WTC11 (cell line): ENCODE measurements at regions not wholly inside any gene's neighbourhood (a gene's known extent, or its start where the extent isn't known, plus 50 kb on each side); places are given as distances from the start of the nearest gene placed in this dataset.

ENCODE experiments used
- ATAC-seq: fragments of 200-7000 bp; cut with Tn5 transposase; 2 replicates; pipeline ENCODE4 v1.10.0; 2021; ENCODE audit warnings: mild to moderate bottlenecking, moderate library complexity
- CTCF ChIA-PET: fragments of 300-600 bp; sonication (Branson Sonifier 250); formaldehyde crosslinking; loops from one replicate; lab custom pipeline; 2021; ENCODE audit warnings: antibody characterized with exemption; lab: Charles Lee
- POLR2A ChIA-PET: fragments of 350-600 bp; sonication (Branson Sonifier 250); formaldehyde crosslinking; loops from one replicate; lab custom pipeline; 2021; ENCODE audit warnings: antibody characterized with exemption; lab: Charles Lee
- DNase-seq: peaks from one replicate; pipeline ENCODE4 v3.0.0; 2021; ENCODE audit warnings: low spot score
- H3K27ac Mint-ChIP-seq: 2 replicates; pipeline ENCODE4 v1.8.0; 2021; ENCODE audit warnings: mixed read lengths
- H3K27me3 Mint-ChIP-seq: 2 replicates; pipeline ENCODE4 v1.8.0; 2021; ENCODE audit warnings: low read depth, mild to moderate bottlenecking, moderate library complexity, mixed read lengths
- H3K36me3 Mint-ChIP-seq: 2 replicates; pipeline ENCODE4 v1.8.0; 2021; ENCODE audit warnings: mixed read lengths
- H3K4me1 Mint-ChIP-seq: 2 replicates; pipeline ENCODE4 v1.8.0; 2022; ENCODE audit warnings: mixed read lengths
- H3K4me3 Mint-ChIP-seq: 2 replicates; pipeline ENCODE4 v1.8.0; 2021; ENCODE audit warnings: mild to moderate bottlenecking, moderate library complexity, mixed read lengths
- H3K9me3 Mint-ChIP-seq: 2 replicates; pipeline ENCODE4 v1.8.0; 2021; ENCODE audit warnings: mixed read lengths
- CBFB ChIP-seq: sonication (generic); formaldehyde crosslinking; IDR thresholded peaks from 2 replicates; pipeline ENCODE4 v1.8.1; 2022; ENCODE audit warnings: mild to moderate bottlenecking, low read depth, missing genetic modification reagents
- EMX1 ChIP-seq: fragments of 250-450 bp; sonication (Bioruptor Pico); IDR thresholded peaks from 2 replicates; pipeline ENCODE4 v1.8.0; 2021; ENCODE audit warnings: mild to moderate bottlenecking
- ERG ChIP-seq: fragments of 250-450 bp; sonication (Bioruptor Pico); IDR thresholded peaks from 2 replicates; pipeline ENCODE4 v1.8.0; 2021; ENCODE audit warnings: mild to moderate bottlenecking
- FOXK1 ChIP-seq: sonication (generic); formaldehyde crosslinking; IDR thresholded peaks from 2 replicates; pipeline ENCODE4 v1.8.0; 2022; ENCODE audit warnings: mild to moderate bottlenecking, moderate library complexity, missing genetic modification reagents
- GABPB1 ChIP-seq: sonication (generic); formaldehyde crosslinking; IDR thresholded peaks from 2 replicates; pipeline ENCODE4 v1.8.1; 2023; ENCODE audit warnings: mild to moderate bottlenecking, missing genetic modification reagents
- KAT7 ChIP-seq: sonication (generic); formaldehyde crosslinking; IDR thresholded peaks from 2 replicates; pipeline ENCODE4 v1.8.1; 2023; ENCODE audit warnings: missing genetic modification reagents, mild to moderate bottlenecking, borderline replicate concordance
- MYBL2 ChIP-seq: sonication (generic); formaldehyde crosslinking; IDR thresholded peaks from 2 replicates; pipeline ENCODE4 v1.8.1; 2023; ENCODE audit warnings: mild to moderate bottlenecking, moderate library complexity, missing genetic modification reagents
- NR1H2 ChIP-seq: sonication (generic); formaldehyde crosslinking; IDR thresholded peaks from 2 replicates; pipeline ENCODE4 v1.9.0; 2021; ENCODE audit warnings: mild to moderate bottlenecking, moderate library complexity, missing genetic modification reagents
- PRDM15 ChIP-seq: sonication (generic); formaldehyde crosslinking; IDR thresholded peaks from 2 replicates; pipeline ENCODE4 v1.8.0; 2022; ENCODE audit warnings: missing genetic modification reagents
- RORB ChIP-seq: fragments of 250-450 bp; sonication (Bioruptor Pico); IDR thresholded peaks from 2 replicates; pipeline ENCODE4 v1.9.0; 2021; ENCODE audit warnings: mild to moderate bottlenecking
- SP1 ChIP-seq: sonication (generic); formaldehyde crosslinking; conservative IDR thresholded peaks from 2 replicates; pipeline ENCODE4 v1.8.1; 2022; ENCODE audit warnings: missing genetic modification reagents
- TCF7 ChIP-seq: sonication (generic); formaldehyde crosslinking; IDR thresholded peaks from 2 replicates; pipeline ENCODE4 v1.8.0; 2022; ENCODE audit warnings: mild to moderate bottlenecking, low read depth, missing genetic modification reagents, moderate library complexity
- TEAD4 ChIP-seq: sonication (generic); formaldehyde crosslinking; IDR thresholded peaks from 2 replicates; pipeline ENCODE4 v1.8.0; 2022; ENCODE audit warnings: mild to moderate bottlenecking, missing genetic modification reagents
- ZNF219 ChIP-seq: sonication (generic); formaldehyde crosslinking; IDR thresholded peaks from 2 replicates; pipeline ENCODE4 v1.8.0; 2023; ENCODE audit warnings: missing genetic modification reagents, mild to moderate bottlenecking, borderline replicate concordance
- ZNF532 ChIP-seq: fragments of 250-450 bp; sonication (Bioruptor Pico); IDR thresholded peaks from 2 replicates; pipeline ENCODE4 v1.9.0; 2021; ENCODE audit warnings: mild to moderate bottlenecking, borderline replicate concordance
- TF ChIP-seq, protein P1 (sequence below): fragments of 250-450 bp; sonication (Bioruptor Pico); IDR thresholded peaks from 2 replicates; pipeline ENCODE4 v2.1.2; 2022; ENCODE audit warnings: mild to moderate bottlenecking, moderate library complexity
- TF ChIP-seq, protein P2 (sequence below): sonication (generic); formaldehyde crosslinking; IDR thresholded peaks from 2 replicates; pipeline ENCODE4 v1.8.1; 2023; ENCODE audit warnings: mild to moderate bottlenecking, missing genetic modification reagents
- TF ChIP-seq, protein P3 (sequence below): sonication (generic); formaldehyde crosslinking; IDR thresholded peaks from 2 replicates; pipeline ENCODE4 v1.8.0; 2022; ENCODE audit warnings: mild to moderate bottlenecking, missing genetic modification reagents
- TF ChIP-seq, protein P4 (sequence below): sonication (generic); formaldehyde crosslinking; IDR thresholded peaks from 2 replicates; pipeline ENCODE4 v1.8.0; 2023; ENCODE audit warnings: missing genetic modification reagents
- TF ChIP-seq, protein P5 (sequence below): sonication (generic); formaldehyde crosslinking; IDR thresholded peaks from 2 replicates; pipeline ENCODE4 v1.8.1; 2023; ENCODE audit warnings: mild to moderate bottlenecking, missing genetic modification reagents

DNA sequence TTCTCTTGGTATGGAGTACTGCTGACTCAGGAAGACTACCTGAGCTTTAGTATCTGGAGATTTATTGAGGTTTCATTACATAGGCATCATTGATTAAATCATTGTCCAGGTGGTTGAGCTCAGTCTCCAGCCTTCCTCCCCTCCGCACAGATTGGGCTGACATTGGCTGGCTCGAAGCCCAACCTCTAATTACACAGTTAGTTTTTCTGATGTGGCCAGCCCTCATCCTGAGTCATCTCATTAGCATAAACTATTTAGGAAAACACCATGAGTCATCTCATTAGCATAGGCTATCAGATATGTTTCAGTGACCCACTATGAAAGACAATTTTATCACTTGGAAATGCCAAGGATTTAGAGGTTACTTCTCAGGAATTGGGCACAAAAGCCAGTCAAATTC is 93.9 kb upstream of the ANKRD50 start (continued):
- no peak for TF ChIP-seq ZNF532 (CRISPR knock-in tag)
- TF ChIP-seq CBFB (CRISPR knock-in tag): no peak
- TF ChIP-seq RORB (CRISPR knock-in tag): no peak
- no peak for TF ChIP-seq NR1H2 (CRISPR knock-in tag)
- TF ChIP-seq, protein P1, sequence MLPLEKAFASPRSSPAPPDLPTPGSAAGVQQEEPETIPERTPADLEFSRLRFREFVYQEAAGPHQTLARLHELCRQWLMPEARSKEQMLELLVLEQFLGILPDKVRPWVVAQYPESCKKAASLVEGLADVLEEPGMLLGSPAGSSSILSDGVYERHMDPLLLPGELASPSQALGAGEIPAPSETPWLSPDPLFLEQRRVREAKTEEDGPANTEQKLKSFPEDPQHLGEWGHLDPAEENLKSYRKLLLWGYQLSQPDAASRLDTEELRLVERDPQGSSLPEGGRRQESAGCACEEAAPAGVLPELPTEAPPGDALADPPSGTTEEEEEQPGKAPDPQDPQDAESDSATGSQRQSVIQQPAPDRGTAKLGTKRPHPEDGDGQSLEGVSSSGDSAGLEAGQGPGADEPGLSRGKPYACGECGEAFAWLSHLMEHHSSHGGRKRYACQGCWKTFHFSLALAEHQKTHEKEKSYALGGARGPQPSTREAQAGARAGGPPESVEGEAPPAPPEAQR: no peak
- TF ChIP-seq, protein P2, sequence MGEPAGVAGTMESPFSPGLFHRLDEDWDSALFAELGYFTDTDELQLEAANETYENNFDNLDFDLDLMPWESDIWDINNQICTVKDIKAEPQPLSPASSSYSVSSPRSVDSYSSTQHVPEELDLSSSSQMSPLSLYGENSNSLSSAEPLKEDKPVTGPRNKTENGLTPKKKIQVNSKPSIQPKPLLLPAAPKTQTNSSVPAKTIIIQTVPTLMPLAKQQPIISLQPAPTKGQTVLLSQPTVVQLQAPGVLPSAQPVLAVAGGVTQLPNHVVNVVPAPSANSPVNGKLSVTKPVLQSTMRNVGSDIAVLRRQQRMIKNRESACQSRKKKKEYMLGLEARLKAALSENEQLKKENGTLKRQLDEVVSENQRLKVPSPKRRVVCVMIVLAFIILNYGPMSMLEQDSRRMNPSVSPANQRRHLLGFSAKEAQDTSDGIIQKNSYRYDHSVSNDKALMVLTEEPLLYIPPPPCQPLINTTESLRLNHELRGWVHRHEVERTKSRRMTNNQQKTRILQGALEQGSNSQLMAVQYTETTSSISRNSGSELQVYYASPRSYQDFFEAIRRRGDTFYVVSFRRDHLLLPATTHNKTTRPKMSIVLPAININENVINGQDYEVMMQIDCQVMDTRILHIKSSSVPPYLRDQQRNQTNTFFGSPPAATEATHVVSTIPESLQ (CRISPR knock-in tag): no peak
- TF ChIP-seq, protein P3, sequence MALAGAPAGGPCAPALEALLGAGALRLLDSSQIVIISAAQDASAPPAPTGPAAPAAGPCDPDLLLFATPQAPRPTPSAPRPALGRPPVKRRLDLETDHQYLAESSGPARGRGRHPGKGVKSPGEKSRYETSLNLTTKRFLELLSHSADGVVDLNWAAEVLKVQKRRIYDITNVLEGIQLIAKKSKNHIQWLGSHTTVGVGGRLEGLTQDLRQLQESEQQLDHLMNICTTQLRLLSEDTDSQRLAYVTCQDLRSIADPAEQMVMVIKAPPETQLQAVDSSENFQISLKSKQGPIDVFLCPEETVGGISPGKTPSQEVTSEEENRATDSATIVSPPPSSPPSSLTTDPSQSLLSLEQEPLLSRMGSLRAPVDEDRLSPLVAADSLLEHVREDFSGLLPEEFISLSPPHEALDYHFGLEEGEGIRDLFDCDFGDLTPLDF (CRISPR knock-in tag): no peak
- TF ChIP-seq PRDM15 (CRISPR knock-in tag): no peak
- no peak for TF ChIP-seq EMX1 (CRISPR knock-in tag)
- TF ChIP-seq TCF7 (CRISPR knock-in tag): no peak
- TF ChIP-seq, protein P4, sequence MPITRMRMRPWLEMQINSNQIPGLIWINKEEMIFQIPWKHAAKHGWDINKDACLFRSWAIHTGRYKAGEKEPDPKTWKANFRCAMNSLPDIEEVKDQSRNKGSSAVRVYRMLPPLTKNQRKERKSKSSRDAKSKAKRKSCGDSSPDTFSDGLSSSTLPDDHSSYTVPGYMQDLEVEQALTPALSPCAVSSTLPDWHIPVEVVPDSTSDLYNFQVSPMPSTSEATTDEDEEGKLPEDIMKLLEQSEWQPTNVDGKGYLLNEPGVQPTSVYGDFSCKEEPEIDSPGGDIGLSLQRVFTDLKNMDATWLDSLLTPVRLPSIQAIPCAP: no peak
- no peak for TF ChIP-seq GABPB1 (CRISPR knock-in tag)

DNA sequence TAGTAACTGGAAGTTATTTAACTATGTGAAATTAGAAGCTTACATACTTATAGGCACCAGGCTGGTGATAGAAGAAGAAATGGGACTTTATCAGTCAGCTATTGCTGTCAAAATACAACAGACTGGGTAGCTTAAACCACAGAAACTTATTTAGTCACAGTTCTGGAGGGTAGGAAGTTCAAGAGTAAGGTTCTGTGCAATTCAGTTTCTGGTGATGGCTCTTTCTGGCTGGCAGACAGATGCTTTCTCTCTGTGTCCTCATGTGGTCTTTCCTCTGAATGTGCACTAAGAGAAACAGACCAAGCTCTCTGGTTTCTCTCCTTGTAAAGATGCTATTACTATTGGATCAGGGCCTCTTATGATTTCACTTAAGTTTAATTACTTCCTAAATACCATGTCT is 92.1 kb upstream of the ANKRD50 start:
- ChIA-PET POLR2A (no interaction called here), CTCF (interaction anchor here (1.0 kb wide), 1 partner anchor 19 kb away, joined by 3 read pairs; no protein-coding TSS in a partner anchor)
- Mint-ChIP-seq H3K27me3 (no peaks in the 10 kb centered on the region), H3K4me1 (peaks cover 22% of the 10 kb centered on the region), H3K9me3 (peaks cover 22% of the 10 kb centered on the region), H3K36me3 (peaks cover 7% of the 10 kb centered on the region), H3K4me3 (no peak overlapping the region), H3K27ac (no peak overlapping the region)
- DNase-seq (no peak), ATAC-seq (no peak)
- TF ChIP-seq ZNF219 (no peak), FOXK1 (CRISPR knock-in tag) (no peak), KAT7 (no peak), TEAD4 (no peak), ERG (CRISPR knock-in tag) (no peak), SP1 (CRISPR knock-in tag) (no peak), MYBL2 (CRISPR knock-in tag) (no peak)
- TF ChIP-seq, protein P5, sequence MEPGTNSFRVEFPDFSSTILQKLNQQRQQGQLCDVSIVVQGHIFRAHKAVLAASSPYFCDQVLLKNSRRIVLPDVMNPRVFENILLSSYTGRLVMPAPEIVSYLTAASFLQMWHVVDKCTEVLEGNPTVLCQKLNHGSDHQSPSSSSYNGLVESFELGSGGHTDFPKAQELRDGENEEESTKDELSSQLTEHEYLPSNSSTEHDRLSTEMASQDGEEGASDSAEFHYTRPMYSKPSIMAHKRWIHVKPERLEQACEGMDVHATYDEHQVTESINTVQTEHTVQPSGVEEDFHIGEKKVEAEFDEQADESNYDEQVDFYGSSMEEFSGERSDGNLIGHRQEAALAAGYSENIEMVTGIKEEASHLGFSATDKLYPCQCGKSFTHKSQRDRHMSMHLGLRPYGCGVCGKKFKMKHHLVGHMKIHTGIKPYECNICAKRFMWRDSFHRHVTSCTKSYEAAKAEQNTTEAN (CRISPR knock-in tag): no peak
- TF ChIP-seq, protein P1: no peak
